Activated CD8-positive, alpha-beta memory T cell treated with anti-CD3 and anti-CD28 coated beads for 36 hours (primary cell): ENCODE measurements at regions not wholly inside any gene's neighbourhood (a gene's known extent, or its start where the extent isn't known, plus 50 kb on each side); places are given as distances from the start of the nearest gene placed in this dataset.

Source experiments
- CTCF ChIA-PET: fragments of 350-600 bp; sonication (Branson Sonifier 250); formaldehyde crosslinking; loops from one replicate; lab custom pipeline; 2021; ENCODE audit warnings: antibody characterized with exemption; lab: Charles Lee
- POLR2A ChIA-PET: fragments of 350-600 bp; sonication (Branson Sonifier 250); formaldehyde crosslinking; loops from one replicate; lab custom pipeline; 2021; ENCODE audit warnings: antibody characterized with exemption; lab: Charles Lee

DNA sequence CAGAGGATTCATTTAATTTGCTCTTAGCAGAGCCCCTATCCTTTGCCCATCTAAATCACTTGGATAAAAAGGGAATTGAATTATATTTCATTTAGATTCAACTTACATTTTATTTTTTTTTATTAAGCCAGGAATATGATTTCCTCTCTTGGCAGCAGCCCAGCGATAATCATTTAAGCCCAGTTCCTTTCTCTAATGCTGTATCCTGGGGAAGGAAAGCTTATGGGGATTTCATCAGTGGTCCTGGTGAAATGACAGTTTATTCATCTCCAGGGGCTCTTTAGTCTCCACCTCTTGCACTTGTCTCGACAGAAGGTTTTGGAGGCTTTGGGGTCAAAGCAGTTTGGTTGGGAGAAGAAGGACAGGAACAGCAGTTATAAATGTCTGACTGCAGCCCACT lies 50.4 kb upstream of the LRRC8D start:
- ChIA-PET CTCF (interaction anchor here (1.2 kb wide), 1 partner anchor 84 kb away, joined by 3 read pairs; no protein-coding TSS in a partner anchor), POLR2A (no interaction called here)
